B cell (primary cell): ENCODE measurements at regions not wholly inside any gene's neighbourhood (a gene's known extent, or its start where the extent isn't known, plus 50 kb on each side); places are given as distances from the start of the nearest gene placed in this dataset.

Source experiments
- ATAC-seq: fragments of 200-7000 bp; cut with Tn5 transposase; one replicate; pipeline ENCODE4 v1.10.0; 2021; ENCODE audit warnings: low read depth, mild to moderate bottlenecking, moderate number of reproducible peaks, moderate library complexity
- CTCF ChIA-PET: fragments of 350-600 bp; sonication (Branson Sonifier 250); formaldehyde crosslinking; loops from one replicate; lab custom pipeline; 2021; ENCODE audit warnings: antibody characterized with exemption, inconsistent platforms; lab: Charles Lee
- POLR2A ChIA-PET: fragments of 350-600 bp; sonication (Branson Sonifier 250); formaldehyde crosslinking; loops from one replicate; lab custom pipeline; 2021; ENCODE audit warnings: antibody characterized with exemption; lab: Charles Lee
- DNase-seq: peaks from one replicate; pipeline ENCODE4 v3.0.0; 2013
- H2AFZ ChIP-seq: 2 replicates; pipeline ENCODE4 v1.6.1; 2012; ENCODE audit warnings: mild to moderate bottlenecking, low read depth, low read length; ENCODE audit not compliant: insufficient read depth, poor library complexity, severe bottlenecking
- H3K27ac ChIP-seq, 2 donors: 1 replicate in 1 of 2; 2 replicates in 1 of 2; pipeline ENCODE4 v1.5.1; 2012 to 2013; ENCODE audit warnings: low read length in 2 of 2, mild to moderate bottlenecking in 2 of 2, moderate library complexity in 1 of 2
- H3K27me3 ChIP-seq, 4 experiments: fragments of 200-600 bp in 1 of 4; sonication (generic) in 1 of 4; replicated peaks in 1 of 4; 1 replicate in 2 of 4; 2 replicates in 2 of 4; pipeline versions ENCODE4 v1.6.1 to v1.7.0; 2013 to 2016; ENCODE audit warnings: low read length in 3 of 4, mild to moderate bottlenecking in 2 of 4, mixed read lengths in 1 of 4, moderate library complexity in 1 of 4; ENCODE audit not compliant: insufficient read depth in 4 of 4, control insufficient read depth in 3 of 4; ENCODE audit errors: control extremely low read depth in 1 of 4
- H3K36me3 ChIP-seq, 2 experiments: replicated peaks in 1 of 2; 1 replicate in 1 of 2; 2 replicates in 1 of 2; pipeline versions ENCODE4 v1.6.1 to v1.7.1; 2013; ENCODE audit warnings: low read length in 1 of 2; ENCODE audit not compliant: insufficient read depth in 2 of 2, control insufficient read depth in 1 of 2; ENCODE audit errors: control extremely low read depth in 1 of 2, extremely low read depth in 1 of 2
- H3K4me1 ChIP-seq, 2 donors: fragments of 200-600 bp in 1 of 2; sonication (generic) in 1 of 2; 1 replicate in 1 of 2; 2 replicates in 1 of 2; pipeline versions ENCODE4 v1.5.1 to v1.6.1; 2013 to 2017; ENCODE audit warnings: low read length in 2 of 2; ENCODE audit not compliant: control insufficient read depth in 2 of 2, insufficient read depth in 2 of 2
- H3K4me2 ChIP-seq: replicated peaks from 2 replicates; pipeline ENCODE3; 2012; ENCODE audit warnings: mild to moderate bottlenecking, low read depth, low read length; ENCODE audit not compliant: poor library complexity, severe bottlenecking
- H3K4me3 ChIP-seq, 5 experiments: fragments of 200-600 bp in 1 of 5; sonication (generic) in 1 of 5; 1 replicate in 3 of 5; 2 replicates in 2 of 5; pipeline versions ENCODE4 v1.5.1 to v1.7.0; 2011 to 2016; ENCODE audit warnings: low read length in 4 of 5, mild to moderate bottlenecking in 4 of 5, low read depth in 2 of 5, control low read depth in 1 of 5, moderate library complexity in 1 of 5; ENCODE audit not compliant: insufficient read depth in 1 of 5; ENCODE audit errors: control extremely low read depth in 1 of 5, extremely low read depth in 1 of 5
- H3K79me2 ChIP-seq: fragments of 200-600 bp; sonication (generic); one replicate; pipeline ENCODE4 v1.6.0; 2016; ENCODE audit warnings: low read length; ENCODE audit not compliant: control insufficient read depth, insufficient read depth
- H3K9ac ChIP-seq: fragments of 200-600 bp; sonication (generic); 2 replicates; pipeline ENCODE4 v1.6.1; 2017; ENCODE audit warnings: mild to moderate bottlenecking, low read length, moderate library complexity
- H3K9me3 ChIP-seq, 3 donors: one replicate each; pipeline versions ENCODE4 v1.6.1 to v1.7.1; 2013; ENCODE audit warnings: low read length in 2 of 3; ENCODE audit not compliant: control insufficient read depth in 2 of 3, insufficient read depth in 1 of 3; ENCODE audit errors: control extremely low read depth in 1 of 3
- H4K20me1 ChIP-seq: 2 replicates; pipeline ENCODE4 v1.6.0; 2012; ENCODE audit warnings: mild to moderate bottlenecking, low read length; ENCODE audit not compliant: insufficient read depth, control insufficient read depth, poor library complexity, severe bottlenecking
- H3K27ac Mint-ChIP-seq: one replicate; pipeline ENCODE4 v1.8.0; 2021; ENCODE audit warnings: mixed read lengths
- H3K27me3 Mint-ChIP-seq: one replicate; pipeline ENCODE4 v1.8.0; 2021; ENCODE audit warnings: mixed read lengths
- H3K4me1 Mint-ChIP-seq: one replicate; pipeline ENCODE4 v1.8.0; 2021; ENCODE audit warnings: mixed read lengths
- H3K4me3 Mint-ChIP-seq: one replicate; pipeline ENCODE4 v1.8.0; 2021; ENCODE audit warnings: mixed read lengths
- H3K9me3 Mint-ChIP-seq: one replicate; pipeline ENCODE4 v1.8.0; 2022; ENCODE audit warnings: mixed read lengths; ENCODE audit not compliant: insufficient read depth
- EZH2 ChIP-seq: IDR thresholded peaks from 2 replicates; pipeline ENCODE4 v1.6.1; 2012; ENCODE audit warnings: borderline replicate concordance, low read depth, mild to moderate bottlenecking, moderate library complexity, low read length; ENCODE audit not compliant: insufficient read depth, poor library complexity, severe bottlenecking
- WGBS: methylation state at CpG from one replicate; pipeline ENCODE4 v1.1.5; 2013; ENCODE audit warnings: missing lambda C conversion rate; ENCODE audit not compliant: insufficient coverage; 5-methylcytosine and 5-hydroxymethylcytosine counted together
- intact Hi-C: fragments of 100-400 bp; cut with micrococcal nuclease; formaldehyde crosslinking; loops from one replicate; pipeline ENCODE4 v1.10.0; 2022
- TF ChIP-seq, protein P1 (sequence below): fragments of 200-600 bp; IDR thresholded peaks from one replicate; pipeline ENCODE4 v1.8.0; 2022; ENCODE audit warnings: antibody characterized with exemption, mild to moderate bottlenecking

DNA sequence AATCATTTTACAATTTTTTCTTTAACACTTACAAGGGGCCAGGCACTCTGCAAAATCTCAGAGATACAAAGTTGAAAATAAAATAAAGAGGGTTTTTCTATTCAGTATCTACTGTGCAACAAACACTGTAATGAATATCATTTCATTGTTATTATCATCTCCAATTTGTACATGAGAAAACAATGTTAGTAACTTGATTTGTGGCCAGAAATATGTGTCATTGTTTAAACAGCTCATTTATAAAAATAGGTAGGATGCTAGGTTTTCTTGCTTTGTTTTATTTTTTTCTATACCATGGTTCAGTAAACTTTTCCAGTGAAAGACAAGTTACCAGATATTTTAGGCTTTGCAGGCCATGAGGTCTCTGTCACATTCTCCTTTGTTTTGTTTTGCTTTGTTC lies 318.1 kb upstream of the UBE2E2 start:
- Histone ChIP-seq H3K4me1 (no peaks in the 10 kb centered on the region), H3K36me3 (no peaks in the 10 kb centered on the region), H3K27me3 (no peaks in the 10 kb centered on the region), H3K4me2 (no peak overlapping the region), H4K20me1 (no peaks in the 10 kb centered on the region), H3K9ac (no peak overlapping the region), H3K4me3 (no peak overlapping the region), H3K79me2 (no peaks in the 10 kb centered on the region), H3K27ac (no peak overlapping the region), H3K9me3 (peaks cover 0 to 5% (median 0%) of the 10 kb centered on the region in 3 donors), H2AFZ (no peak overlapping the region)
- peaks cover 3% of the 10 kb centered on the region for H3K9me3 Mint-ChIP-seq
- CTCF ChIA-PET = no interaction called here
- POLR2A ChIA-PET = no interaction called here
- intact Hi-C loops = no loop called here
- no peak overlapping the region for H3K27ac Mint-ChIP-seq
- H3K4me1 Mint-ChIP-seq = peaks cover 4% of the 10 kb centered on the region
- peaks cover 19% of the 10 kb centered on the region for H3K27me3 Mint-ChIP-seq
- ATAC-seq (no peak), DNase-seq (no peak)
- no peak for TF ChIP-seq EZH2
- TF ChIP-seq, protein P1, sequence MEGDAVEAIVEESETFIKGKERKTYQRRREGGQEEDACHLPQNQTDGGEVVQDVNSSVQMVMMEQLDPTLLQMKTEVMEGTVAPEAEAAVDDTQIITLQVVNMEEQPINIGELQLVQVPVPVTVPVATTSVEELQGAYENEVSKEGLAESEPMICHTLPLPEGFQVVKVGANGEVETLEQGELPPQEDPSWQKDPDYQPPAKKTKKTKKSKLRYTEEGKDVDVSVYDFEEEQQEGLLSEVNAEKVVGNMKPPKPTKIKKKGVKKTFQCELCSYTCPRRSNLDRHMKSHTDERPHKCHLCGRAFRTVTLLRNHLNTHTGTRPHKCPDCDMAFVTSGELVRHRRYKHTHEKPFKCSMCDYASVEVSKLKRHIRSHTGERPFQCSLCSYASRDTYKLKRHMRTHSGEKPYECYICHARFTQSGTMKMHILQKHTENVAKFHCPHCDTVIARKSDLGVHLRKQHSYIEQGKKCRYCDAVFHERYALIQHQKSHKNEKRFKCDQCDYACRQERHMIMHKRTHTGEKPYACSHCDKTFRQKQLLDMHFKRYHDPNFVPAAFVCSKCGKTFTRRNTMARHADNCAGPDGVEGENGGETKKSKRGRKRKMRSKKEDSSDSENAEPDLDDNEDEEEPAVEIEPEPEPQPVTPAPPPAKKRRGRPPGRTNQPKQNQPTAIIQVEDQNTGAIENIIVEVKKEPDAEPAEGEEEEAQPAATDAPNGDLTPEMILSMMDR = no peak
- H3K4me3 Mint-ChIP-seq = no peak overlapping the region

DNA sequence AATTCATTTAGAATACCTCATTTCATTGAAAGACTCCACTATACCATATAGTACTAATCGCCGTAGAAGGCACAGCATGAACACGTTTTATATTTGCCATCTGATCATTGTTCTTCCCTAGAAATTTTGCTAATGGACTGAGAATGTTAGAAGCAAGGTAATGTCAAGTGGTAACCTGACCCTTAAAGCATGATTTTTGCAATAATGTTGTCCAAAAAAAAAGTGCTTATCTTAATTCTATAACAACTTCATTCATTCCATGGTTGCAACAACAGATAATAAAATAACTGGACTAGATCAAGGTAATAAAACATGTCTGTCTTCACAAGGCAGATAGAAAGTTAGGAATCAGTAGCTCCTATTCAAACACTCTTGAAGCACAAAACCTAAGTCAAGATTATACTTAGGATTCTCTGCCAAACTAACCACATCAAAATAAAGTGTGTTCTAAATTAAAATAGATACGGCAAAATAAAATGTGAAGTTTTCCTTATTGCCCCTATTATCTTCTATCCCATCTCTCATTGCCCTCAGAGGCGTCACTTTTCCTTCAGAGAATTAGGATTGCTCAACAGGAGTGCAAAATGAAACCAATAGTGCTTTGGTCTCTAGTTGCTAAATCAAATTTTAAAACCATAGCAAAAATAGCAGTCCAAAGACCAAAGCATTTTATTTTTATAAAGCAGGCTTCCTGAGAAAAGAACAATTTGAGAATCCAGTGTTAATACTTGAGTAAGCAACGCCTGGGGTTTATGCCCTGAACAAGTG lies 317.4 kb upstream of the UBE2E2 start:
- intact Hi-C loops = no loop called here
- H3K4me3 Mint-ChIP-seq = no peak overlapping the region
- H3K9ac ChIP-seq = no peak overlapping the region

More for the DNA sequence above, 317.4 kb upstream of the UBE2E2 start:
- peaks cover 3% of the 10 kb centered on the region for H3K9me3 Mint-ChIP-seq
- Histone ChIP-seq H3K4me2 (no peak overlapping the region), H3K27ac (no peak overlapping the region), H2AFZ (no peak overlapping the region), H4K20me1 (no peaks in the 10 kb centered on the region), H3K9me3 (peaks cover 0 to 5% (median 0%) of the 10 kb centered on the region in 3 donors), H3K4me3 (no peak overlapping the region), H3K4me1 (no peaks in the 10 kb centered on the region), H3K27me3 (no peaks in the 10 kb centered on the region), H3K36me3 (no peaks in the 10 kb centered on the region), H3K79me2 (no peaks in the 10 kb centered on the region)
- ATAC-seq (no peak), DNase-seq (no peak)
- H3K4me1 Mint-ChIP-seq = peaks cover 4% of the 10 kb centered on the region
- peaks cover 18% of the 10 kb centered on the region for H3K27me3 Mint-ChIP-seq
- ChIA-PET POLR2A (no interaction called here), CTCF (no interaction called here)
- no peak for TF ChIP-seq EZH2
- TF ChIP-seq, protein P1 = no peak
- 67% methylated on average over 1 of the region's 6 CpGs for WGBS
- H3K27ac Mint-ChIP-seq = no peak overlapping the region
